OCI-LY1 (cell line): ENCODE measurements at regions not wholly inside any gene's neighbourhood (a gene's known extent, or its start where the extent isn't known, plus 50 kb on each side); places are given as distances from the start of the nearest gene placed in this dataset.

Experiments
- H2AFZ ChIP-seq: fragments of 200-600 bp; sonication (generic), shearing (Covaris generic); 2 replicates; pipeline ENCODE4 v1.6.0; 2014; ENCODE audit warnings: antibody characterized with exemption, mild to moderate bottlenecking, low read length
- H3F3A ChIP-seq: fragments of 200-600 bp; sonication (generic), shearing (Covaris generic); 2 replicates; pipeline ENCODE4 v1.6.0; 2014; ENCODE audit warnings: mild to moderate bottlenecking, antibody characterized with exemption, low read length, moderate library complexity; ENCODE audit not compliant: insufficient read depth
- H3K27ac ChIP-seq: fragments of 200-600 bp; sonication (generic); 2 replicates; pipeline ENCODE4 v1.5.1; 2014; ENCODE audit warnings: low read length, mixed run types, mild to moderate bottlenecking, low read depth; ENCODE audit not compliant: poor library complexity, severe bottlenecking
- H3K27me3 ChIP-seq: fragments of 200-600 bp; sonication (generic); 2 replicates; pipeline ENCODE4 v1.6.0; 2014; ENCODE audit warnings: antibody characterized with exemption, mild to moderate bottlenecking, low read length, moderate library complexity; ENCODE audit not compliant: insufficient read depth
- H3K36me3 ChIP-seq: fragments of 200-600 bp; sonication (generic); 2 replicates; pipeline ENCODE4 v1.6.1; 2014; ENCODE audit warnings: mild to moderate bottlenecking, antibody characterized with exemption, low read length, moderate library complexity, mixed read lengths; ENCODE audit not compliant: insufficient read depth
- H3K4me1 ChIP-seq: fragments of 200-600 bp; sonication (generic); 2 replicates; pipeline ENCODE4 v1.5.1; 2014; ENCODE audit warnings: mild to moderate bottlenecking, low read length, moderate library complexity; ENCODE audit not compliant: insufficient read depth, severe bottlenecking
- H3K4me2 ChIP-seq: fragments of 200-600 bp; sonication (generic), shearing (Covaris generic); 2 replicates; pipeline ENCODE4 v1.6.1; 2014; ENCODE audit warnings: low read length
- H3K4me3 ChIP-seq: fragments of 200-600 bp; sonication (generic); 2 replicates; pipeline ENCODE4 v1.5.1; 2014; ENCODE audit warnings: low read length, low read depth, mild to moderate bottlenecking, mixed read lengths; ENCODE audit not compliant: poor library complexity, severe bottlenecking
- H3K79me2 ChIP-seq: fragments of 200-600 bp; shearing (Covaris generic); 2 replicates; pipeline ENCODE4 v1.6.1; 2016; ENCODE audit warnings: mixed run types, low read length, mixed read lengths; ENCODE audit not compliant: insufficient read depth
- H3K9ac ChIP-seq: fragments of 200-600 bp; sonication (generic), shearing (Covaris generic); 2 replicates; pipeline ENCODE4 v1.6.1; 2014; ENCODE audit warnings: mild to moderate bottlenecking, low read length, mixed read lengths
- H3K9me2 ChIP-seq: fragments of 200-600 bp; sonication (generic), shearing (Covaris generic); 2 replicates; pipeline ENCODE4 v1.6.1; 2014; ENCODE audit warnings: low read depth, mild to moderate bottlenecking, low read length, mixed read lengths
- H3K9me3 ChIP-seq: fragments of 200-600 bp; shearing (Covaris generic); 2 replicates; pipeline ENCODE4 v1.6.1; 2014; ENCODE audit warnings: low read length, mixed read lengths
- H4K20me1 ChIP-seq: fragments of 200-600 bp; sonication (generic), shearing (Covaris generic); 2 replicates; pipeline ENCODE4 v1.6.0; 2016; ENCODE audit warnings: mild to moderate bottlenecking, low read length; ENCODE audit not compliant: insufficient read depth
- CTCF ChIP-seq: fragments of 200-600 bp; sonication (generic), shearing (Covaris generic); IDR thresholded peaks from 2 replicates; pipeline ENCODE4 v1.5.1; 2017; ENCODE audit warnings: mild to moderate bottlenecking, antibody characterized with exemption, low read length, moderate library complexity, mixed read lengths
- EZH2 ChIP-seq: fragments of 200-600 bp; sonication (generic), shearing (Covaris generic); IDR thresholded peaks from 2 replicates; pipeline ENCODE4 v1.8.0; 2017; ENCODE audit warnings: borderline replicate concordance, mixed run types, mild to moderate bottlenecking, antibody characterized with exemption, low read length, moderate library complexity, mixed read lengths

GRCh38 chr3:193981504-193981903 lies 154.4 kb upstream of the HES1 start:
- Histone ChIP-seq H3K36me3 (no peaks in the 10 kb centered on the region), H4K20me1 (no peaks in the 10 kb centered on the region), H3K4me1 (no peaks in the 10 kb centered on the region), H2AFZ (no peak overlapping the region), H3K9ac (no peak overlapping the region), H3K9me2 (no peaks in the 10 kb centered on the region), H3K9me3 (no peaks in the 10 kb centered on the region), H3K4me3 (no peak overlapping the region), H3F3A (no peaks in the 10 kb centered on the region), H3K27me3 (no peaks in the 10 kb centered on the region; the same call in 1 of the 2 replicates), H3K27ac (no peak overlapping the region), H3K79me2 (no peaks in the 10 kb centered on the region), H3K4me2 (no peak overlapping the region)
- TF ChIP-seq EZH2 (no peak), CTCF (no peak)

- H3K4me2 ChIP-seq = no peak overlapping the region
- H3K4me1 ChIP-seq = no peaks in the 10 kb centered on the region
- H3K27me3 ChIP-seq = no peaks in the 10 kb centered on the region; the same call in 1 of the 2 replicates
- no peaks in the 10 kb centered on the region for H3K79me2 ChIP-seq
- H3K36me3 ChIP-seq = no peaks in the 10 kb centered on the region
- no peak overlapping the region for H3K4me3 ChIP-seq
- no peaks in the 10 kb centered on the region for H3K9me2 ChIP-seq
- H2AFZ ChIP-seq = no peak overlapping the region
- TF ChIP-seq EZH2 = no peak
- no peak for TF ChIP-seq CTCF
- H3K27ac ChIP-seq = no peak overlapping the region
- no peaks in the 10 kb centered on the region for H3F3A ChIP-seq
- no peak overlapping the region for H3K9ac ChIP-seq
- H4K20me1 ChIP-seq = no peaks in the 10 kb centered on the region
- no peaks in the 10 kb centered on the region for H3K9me3 ChIP-seq
Measured at GRCh38 chr3:193982258-193982659, 153.7 kb upstream of the HES1 start.

- H3K36me3 ChIP-seq = no peaks in the 10 kb centered on the region
- H3K4me1 ChIP-seq = no peaks in the 10 kb centered on the region
- TF ChIP-seq EZH2 (no peak), CTCF (no peak)
- H3K79me2 ChIP-seq = no peaks in the 10 kb centered on the region
- no peaks in the 10 kb centered on the region for H4K20me1 ChIP-seq
- no peak overlapping the region for H3K4me2 ChIP-seq
- no peak overlapping the region for H3K9ac ChIP-seq
- no peak overlapping the region for H3K27ac ChIP-seq
- no peak overlapping the region for H2AFZ ChIP-seq
- no peaks in the 10 kb centered on the region; the same call in 1 of the 2 replicates for H3K27me3 ChIP-seq
- H3K9me2 ChIP-seq = no peaks in the 10 kb centered on the region
- no peaks in the 10 kb centered on the region for H3F3A ChIP-seq
- no peak overlapping the region for H3K4me3 ChIP-seq
- H3K9me3 ChIP-seq = no peaks in the 10 kb centered on the region
Measured at GRCh38 chr3:193983846-193984818, 151.8 kb upstream of the HES1 start.
